K562 (cell line): ENCODE measurements at regions not wholly inside any gene's neighbourhood (a gene's known extent, or its start where the extent isn't known, plus 50 kb on each side); places are given as distances from the start of the nearest gene placed in this dataset.

Experiments used
- ATAC-seq: fragments of 200-7000 bp; cut with Tn5 transposase; 3 replicates; pipeline ENCODE4 v1.9.1; 2020; ENCODE audit warnings: moderate library complexity
- BruUV-seq: library from RNA; stranded (reverse); fragments of 400-500 nt; replicated peaks from 2 replicates; lab custom pipeline; 2021; lab: Mats Ljungman, UMichigan
- CTCF ChIA-PET: fragments of 300-600 bp; formaldehyde crosslinking; extraction: SDS; loops from one replicate; lab custom pipeline; 2021; ENCODE audit warnings: low intra/inter-chr PET ratio; lab: Yijun Ruan, JAX
- POLR2A ChIA-PET: fragments of 300-600, 350-650 bp; sonication (Branson Sonifier 250); formaldehyde crosslinking; extraction: SDS; loops from one replicate; lab custom pipeline; 2021; ENCODE audit warnings: antibody characterized with exemption, inconsistent platforms; lab: Yijun Ruan, JAX
- DNase-seq, 4 experiments: peaks; one replicate each; pipeline versions ENCODE4 v3.0.0 to v3.0.0-alpha.2; 2011 to 2018; ENCODE audit warnings: low spot score in 3 of 4, mixed read lengths in 3 of 4; ENCODE audit errors: extremely low read depth in 1 of 4
- FAIRE-seq: peaks from 2 replicates; lab custom pipeline; 2011; peaks lifted over from hg19 to GRCh38; lab: Jason Lieb, UNC
- H2AFZ ChIP-seq: 2 replicates; pipeline ENCODE4 v1.6.0; 2011; ENCODE audit warnings: low read depth, low read length, control low read depth, inconsistent platforms
- H3K27ac ChIP-seq: fragments of 200-600 bp; 3 replicates; pipeline ENCODE4 v1.8.0; 2011; ENCODE audit warnings: low read depth, mild to moderate bottlenecking, control low read depth, inconsistent platforms, low read length, moderate library complexity, mixed read lengths; ENCODE audit errors: extremely low read depth
- H3K27me3 ChIP-seq, 2 experiments: fragments of 300-600 bp in 1 of 2; 2 replicates in 1 of 2; 3 replicates in 1 of 2; pipeline versions ENCODE4 v1.6.0 to v1.8.0; 2011; ENCODE audit warnings: inconsistent platforms in 2 of 2, low read length in 2 of 2, mild to moderate bottlenecking in 1 of 2, mixed read lengths in 1 of 2, moderate library complexity in 1 of 2; ENCODE audit not compliant: control insufficient read depth in 2 of 2, insufficient read depth in 2 of 2
- H3K36me3 ChIP-seq: fragments of 300-600 bp; 3 replicates; pipeline ENCODE4 v1.8.0; 2011; ENCODE audit warnings: mild to moderate bottlenecking, low read length, inconsistent platforms; ENCODE audit not compliant: control insufficient read depth, insufficient read depth
- H3K4me1 ChIP-seq, 2 experiments: fragments of 200-600 bp in 1 of 2; replicated peaks in 1 of 2; 2 replicates in 1 of 2; 3 replicates in 1 of 2; pipeline versions ENCODE4 v1.5.1 to v1.8.0; 2011; ENCODE audit warnings: inconsistent platforms in 2 of 2, low read length in 2 of 2, mild to moderate bottlenecking in 1 of 2, mixed read lengths in 1 of 2, moderate library complexity in 1 of 2; ENCODE audit not compliant: control insufficient read depth in 2 of 2, insufficient read depth in 2 of 2
- H3K4me2 ChIP-seq: 2 replicates; pipeline ENCODE4 v1.6.1; 2011; ENCODE audit warnings: low read length, control low read depth, inconsistent platforms, mixed read lengths; ENCODE audit not compliant: insufficient read depth
- H3K4me3 ChIP-seq: fragments of 200-600 bp; sonication (generic), shearing (Covaris generic); 2 replicates; pipeline ENCODE4 v1.5.1; 2016; ENCODE audit warnings: control low read depth, inconsistent platforms
- H3K79me2 ChIP-seq: fragments of 200-600 bp; 3 replicates; pipeline ENCODE4 v1.8.0; 2011; ENCODE audit warnings: low read length, inconsistent platforms; ENCODE audit not compliant: control insufficient read depth, insufficient read depth
- H3K9ac ChIP-seq, 2 experiments: 2 replicates each; pipeline versions ENCODE4 v1.6.0 to v1.6.1; 2011; ENCODE audit warnings: low read depth in 2 of 2, low read length in 2 of 2, control low read depth in 1 of 2, inconsistent platforms in 1 of 2, mild to moderate bottlenecking in 1 of 2, mixed read lengths in 1 of 2; ENCODE audit not compliant: insufficient read depth in 1 of 2
- H3K9me1 ChIP-seq: one replicate; pipeline ENCODE4 v1.6.0; 2011; ENCODE audit warnings: inconsistent platforms, mild to moderate bottlenecking, low read length, moderate library complexity; ENCODE audit not compliant: control insufficient read depth, insufficient read depth
- H3K9me3 ChIP-seq: replicated peaks from 2 replicates; pipeline ENCODE4 v1.5.1; 2011; ENCODE audit warnings: low read depth, low read length, inconsistent platforms; ENCODE audit not compliant: control insufficient read depth, insufficient read depth
- H4K20me1 ChIP-seq: replicated peaks from 2 replicates; pipeline ENCODE4 v1.6.1; 2011; ENCODE audit warnings: low read length, inconsistent platforms, mixed read lengths; ENCODE audit not compliant: control insufficient read depth, insufficient read depth
- CC2D1A ChIP-seq: fragments of 450-650 bp; IDR thresholded peaks from 2 replicates; pipeline ENCODE4 v1.6.1; 2017; ENCODE audit warnings: mild to moderate bottlenecking
- E4F1 ChIP-seq: fragments of 250-450 bp; sonication (Bioruptor Pico); IDR thresholded peaks from 2 replicates; pipeline ENCODE4 v1.5.0; 2021; ENCODE audit warnings: mild to moderate bottlenecking, borderline replicate concordance
- ETV5 ChIP-seq: sonication (generic); formaldehyde crosslinking; IDR thresholded peaks from 2 replicates; pipeline ENCODE4 v1.4.0; 2020; ENCODE audit warnings: low read depth, mild to moderate bottlenecking, missing genetic modification reagents
- FOXA3 ChIP-seq, 2 experiments: fragments of 450-650 bp in 1 of 2; sonication (generic) in 1 of 2; formaldehyde crosslinking; IDR thresholded peaks in 1 of 2; conservative IDR thresholded peaks in 1 of 2; 2 replicates each; pipeline versions ENCODE4 v1.4.0 to v1.8.0; 2020 to 2022; ENCODE audit warnings: mild to moderate bottlenecking in 2 of 2, missing genetic modification reagents in 1 of 2
- RBFOX2 ChIP-seq: fragments of 200-400 bp; formaldehyde crosslinking; IDR thresholded peaks from 2 replicates; pipeline ENCODE4 v1.6.1; 2017; ENCODE audit warnings: low read depth, mild to moderate bottlenecking, low read length, moderate library complexity
- STAT5A ChIP-seq: IDR thresholded peaks from 2 replicates; pipeline ENCODE4 v1.6.1; 2012; ENCODE audit warnings: low read length, inconsistent platforms, borderline replicate concordance
- ZFX ChIP-seq: sonication (generic); formaldehyde crosslinking; IDR thresholded peaks from 2 replicates; pipeline ENCODE4 v1.8.0; 2022; ENCODE audit warnings: mild to moderate bottlenecking, missing genetic modification reagents, moderate library complexity
- ZNF408 ChIP-seq: fragments of 250-450 bp; sonication (Bioruptor Pico); IDR thresholded peaks from 2 replicates; pipeline ENCODE4 v1.4.0; 2020; ENCODE audit warnings: low read depth, mild to moderate bottlenecking, moderate library complexity
- ZNF644 ChIP-seq: fragments of 200-800 bp; sonication (Bioruptor generic); IDR thresholded peaks from 2 replicates; pipeline ENCODE4 v1.6.1; 2016; ENCODE audit warnings: low read depth, missing genetic modification characterization, missing compliant biosample characterization
- ZNF695 ChIP-seq: fragments of 450-650 bp; formaldehyde crosslinking; IDR thresholded peaks from 2 replicates; pipeline ENCODE4 v1.4.0; 2020; ENCODE audit warnings: mild to moderate bottlenecking, moderate library complexity
- ZNF707 ChIP-seq: fragments of 250-450 bp; sonication (Bioruptor Pico); conservative IDR thresholded peaks from 2 replicates; pipeline ENCODE4 v1.8.0; 2022; ENCODE audit warnings: inconsistent platforms, mild to moderate bottlenecking, moderate library complexity
- ZNF717 ChIP-seq: fragments of 250-450 bp; sonication (Bioruptor Pico); IDR thresholded peaks from 2 replicates; pipeline ENCODE4 v1.5.0; 2021
- WGBS: fragments of 100-300 bp; shearing (Covaris generic); methylation state at CpG from one replicate; pipeline ENCODE4 v1.1.6; 2016; ENCODE audit warnings: low coverage, mixed read lengths; ENCODE audit not compliant: insufficient coverage; ENCODE audit errors: missing lambda C conversion rate; 5-methylcytosine and 5-hydroxymethylcytosine counted together
- in situ Hi-C: fragments of 300-500 bp; cut with MboI; formaldehyde crosslinking; loops from 4 replicates; pipeline ENCODE4 v1.15.0; 2018; ENCODE audit warnings: inconsistent platforms, mixed read lengths
- intact Hi-C: fragments of 100-400 bp; cut with micrococcal nuclease; formaldehyde crosslinking; loops from 2 replicates; pipeline ENCODE4 v1.14.2; 2022

DNA sequence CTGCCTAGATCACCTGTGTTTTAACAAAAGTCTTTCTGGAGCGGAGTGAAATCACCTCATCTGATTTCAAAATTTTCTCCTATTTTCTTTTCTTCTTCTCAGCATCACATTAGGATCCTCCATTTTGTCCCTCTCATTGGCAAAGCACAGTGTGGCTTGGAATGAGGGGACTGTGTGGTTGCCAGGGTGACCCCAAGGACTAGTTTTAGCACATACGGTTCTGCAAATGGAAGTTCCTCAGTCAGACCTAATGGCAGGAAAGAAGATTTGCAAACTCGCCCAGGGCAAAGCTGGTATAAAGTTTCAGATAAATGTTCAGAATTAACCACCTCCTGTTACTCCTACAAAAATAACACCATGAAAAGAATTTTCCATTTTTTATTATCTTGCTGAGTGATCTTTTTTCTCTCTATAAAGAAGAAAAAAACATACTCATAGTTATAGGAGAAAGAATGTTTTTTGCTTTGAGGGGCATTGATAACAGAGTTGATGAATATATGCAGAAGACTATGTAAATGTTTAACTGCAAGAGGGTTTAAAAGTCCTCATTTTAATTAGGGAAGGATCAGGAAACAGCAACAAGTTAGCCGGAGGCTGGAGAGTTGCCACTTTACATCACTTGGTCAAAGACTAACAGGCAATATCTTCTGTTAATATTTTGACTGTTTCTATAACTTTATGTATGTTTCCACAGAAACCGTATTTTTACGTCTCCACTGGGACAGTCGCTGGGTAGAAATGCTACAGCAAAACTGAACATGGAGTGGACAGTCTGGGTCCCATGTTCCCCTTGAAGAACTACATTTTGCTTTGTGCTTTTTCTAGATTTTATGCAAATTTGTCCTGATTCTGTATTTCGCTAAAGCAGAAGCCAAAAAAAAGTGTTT, 257.8 kb downstream of the NR2F1-AS1 start:
- in situ Hi-C loops = no loop called here
- ChIA-PET CTCF (no interaction called here), POLR2A (no interaction called here)
- H3K79me2 ChIP-seq = no peaks in the 10 kb centered on the region
- H3K4me1 ChIP-seq = no peaks in the 10 kb centered on the region
- H3K9me1 ChIP-seq = no peaks in the 10 kb centered on the region
- no peak overlapping the region for H3K27ac ChIP-seq
- H3K4me3 ChIP-seq = no peak overlapping the region
- 3% methylated on average over 8 of the region's 8 CpGs for WGBS
- H3K9me3 ChIP-seq = no peaks in the 10 kb centered on the region
- ATAC-seq (no peak), FAIRE-seq (no peak), DNase-seq (no peak)
- intact Hi-C loops = no loop called here
- no peaks in the 10 kb centered on the region for H4K20me1 ChIP-seq
- H3K9ac ChIP-seq = no peak overlapping the region
- no peak for TF ChIP-seq STAT5A
- TF ChIP-seq ZNF644 (tag) = no peak
- TF ChIP-seq ZNF695 (CRISPR knock-in tag) = no peak
- H2AFZ ChIP-seq = no peak overlapping the region
- H3K4me2 ChIP-seq = no peak overlapping the region
- no peaks in the 10 kb centered on the region for H3K36me3 ChIP-seq
- no peaks in the 10 kb centered on the region for H3K27me3 ChIP-seq
- BruUV-seq = no TSS peak

DNA sequence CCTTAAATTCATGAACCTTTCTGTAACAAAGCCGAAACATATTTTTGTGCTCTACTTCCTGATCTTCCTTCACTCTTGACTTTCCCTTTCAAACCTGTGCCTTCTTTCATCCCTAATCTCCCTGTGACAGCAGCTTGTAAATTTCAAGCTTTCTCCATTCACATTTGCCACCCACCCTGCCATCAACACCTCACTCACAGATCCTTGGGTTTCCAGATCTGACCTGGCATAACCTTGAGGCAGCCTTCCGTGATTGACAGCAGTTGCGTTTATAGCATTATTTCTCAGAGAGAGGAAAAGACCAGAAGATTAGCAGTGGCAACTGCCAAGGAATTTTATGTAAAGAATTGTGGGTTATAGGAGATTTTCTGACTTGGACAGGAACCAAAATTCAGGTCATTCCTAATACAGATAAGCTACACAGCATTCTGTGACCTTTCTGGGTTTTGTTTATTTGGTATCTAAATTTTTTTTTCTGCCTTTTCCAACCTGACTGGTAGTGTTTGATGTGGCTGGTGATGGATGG, 260.0 kb downstream of the NR2F1-AS1 start:
- ATAC-seq = no peak
- 2% methylated on average over 3 of the region's 3 CpGs for whole genome bisulfite sequencing
- TF ChIP-seq E4F1 (CRISPR knock-in tag) (no peak), ZNF408 (CRISPR knock-in tag) (no peak), FOXA3 (CRISPR knock-in tag; conservative IDR thresholded peaks at IDR 0.05 in 1 of 2, IDR thresholded peaks at IDR 0.05 in 1 of 2) (no peak), ETV5 (no peak), ZNF707 (no peak), ZNF717 (CRISPR knock-in tag) (no peak), RBFOX2 (no peak), CC2D1A (no peak), ZFX (no peak)

More for the DNA sequence above, 260.0 kb downstream of the NR2F1-AS1 start:
- no peak for DNase-seq
- no peak overlapping the region for H2AFZ ChIP-seq
- ChIA-PET CTCF (no interaction called here), POLR2A (no interaction called here)
- BruUV-seq = no TSS peak
- H3K9me1 ChIP-seq = no peaks in the 10 kb centered on the region
- H3K27ac ChIP-seq = no peak overlapping the region
- no peak overlapping the region for H3K9ac ChIP-seq
- H3K4me3 ChIP-seq = no peak overlapping the region
- no peaks in the 10 kb centered on the region for H3K36me3 ChIP-seq
- no peaks in the 10 kb centered on the region for H3K27me3 ChIP-seq
- no peaks in the 10 kb centered on the region for H3K4me1 ChIP-seq
- no peaks in the 10 kb centered on the region for H4K20me1 ChIP-seq
- no peaks in the 10 kb centered on the region for H3K79me2 ChIP-seq
- in situ Hi-C loops (no loop called here), intact Hi-C loops (no loop called here)
- H3K4me2 ChIP-seq = no peak overlapping the region
- FAIRE-seq = no peak
- H3K9me3 ChIP-seq = no peaks in the 10 kb centered on the region
